A549 (cell line): ENCODE measurements at regions not wholly inside any gene's neighbourhood (a gene's known extent, or its start where the extent isn't known, plus 50 kb on each side); places are given as distances from the start of the nearest gene placed in this dataset.

Experiments
- ATAC-seq, 2 experiments: fragments of 200-7000 bp in 1 of 2; fragments of >200 bp in 1 of 2; cut with Nextera tagmentation in 1 of 2; cut with Tn5 transposase in 1 of 2; 3 replicates each; pipeline versions ENCODE4 v1.8.0 to v1.9.1; 2018 to 2020; ENCODE audit warnings: mild to moderate bottlenecking in 1 of 2, moderate library complexity in 1 of 2
- CTCF ChIA-PET: fragments of 300-600 bp; sonication (Branson Sonifier 250); formaldehyde crosslinking; extraction: SDS; loops from one replicate; lab custom pipeline; 2021; ENCODE audit warnings: antibody characterized with exemption, inconsistent platforms; lab: Yijun Ruan, JAX
- POLR2A ChIA-PET: fragments of 350-600 bp; formaldehyde crosslinking; extraction: SDS; loops from one replicate; lab custom pipeline; 2021; ENCODE audit warnings: antibody characterized with exemption, inconsistent platforms; lab: Yijun Ruan, JAX
- DNase-seq, 2 experiments: peaks; one replicate each; pipeline versions ENCODE4 v3.0.0 to v3.0.0-alpha.2; 2011 to 2016; ENCODE audit warnings: low read depth in 1 of 2, low spot score in 1 of 2
- FAIRE-seq: peaks from 2 replicates; lab custom pipeline; 2011; peaks lifted over from hg19 to GRCh38; lab: Jason Lieb, UNC
- H3K27ac ChIP-seq, 2 experiments: fragments of >200 bp; sonication (Bioruptor Twin); formaldehyde crosslinking; 3 replicates each; pipeline ENCODE4 v1.5.1; 2016 to 2017
- H3K4me1 ChIP-seq: fragments of >200 bp; sonication (Bioruptor Twin); formaldehyde crosslinking; 3 replicates; pipeline ENCODE4 v1.6.1; 2016
- H3K4me2 ChIP-seq: fragments of >200 bp; sonication (Bioruptor Twin); formaldehyde crosslinking; 3 replicates; pipeline ENCODE4 v1.6.1; 2016
- H3K4me3 ChIP-seq: fragments of >200 bp; sonication (Bioruptor Twin); formaldehyde crosslinking; 3 replicates; pipeline ENCODE4 v1.5.1; 2016
- H3K9me3 ChIP-seq: fragments of >200 bp; sonication (Bioruptor Twin); formaldehyde crosslinking; 3 replicates; pipeline ENCODE4 v1.6.1; 2016
- BHLHE40 ChIP-seq: IDR thresholded peaks from 2 replicates; pipeline ENCODE4 v1.6.1; 2012; ENCODE audit warnings: low read depth, low read length, inconsistent platforms
- CBX2 ChIP-seq: fragments of 200-600 bp; sonication (generic); IDR thresholded peaks from 2 replicates; pipeline ENCODE4 v1.6.1; 2016; ENCODE audit warnings: low read depth, mild to moderate bottlenecking, borderline replicate concordance
- CBX8 ChIP-seq: fragments of 200-600 bp; sonication (generic); IDR thresholded peaks from 2 replicates; pipeline ENCODE4 v1.6.1; 2016
- E2F6 ChIP-seq: IDR thresholded peaks from 2 replicates; pipeline ENCODE4 v1.6.1; 2012; ENCODE audit warnings: low read depth, borderline replicate concordance
- EHF ChIP-seq: fragments of 250-450 bp; sonication (Bioruptor Pico); IDR thresholded peaks from 2 replicates; pipeline ENCODE4 v1.5.0; 2020; ENCODE audit warnings: mild to moderate bottlenecking
- ELK1 ChIP-seq: fragments of 150-350 bp; IDR thresholded peaks from 2 replicates; pipeline ENCODE4 v1.6.1; 2014; ENCODE audit warnings: low read depth, mild to moderate bottlenecking, low read length
- EP300 ChIP-seq, 2 experiments: fragments of >200 bp; sonication (Bioruptor Twin); formaldehyde crosslinking; IDR thresholded peaks; 2 replicates in 1 of 2; 3 replicates in 1 of 2; pipeline ENCODE4 v1.6.1; 2016 to 2017
- FOSB ChIP-seq: fragments of 250-450 bp; sonication (Bioruptor Pico); IDR thresholded peaks from 2 replicates; pipeline ENCODE4 v1.5.0; 2020; ENCODE audit warnings: mild to moderate bottlenecking, moderate library complexity
- FOXS1 ChIP-seq: fragments of 250-450 bp; sonication (Bioruptor Pico); IDR thresholded peaks from 2 replicates; pipeline ENCODE4 v1.5.0; 2020; ENCODE audit warnings: mild to moderate bottlenecking, moderate library complexity
- GATA3 ChIP-seq: IDR thresholded peaks from 2 replicates; pipeline ENCODE4 v1.6.1; 2012; ENCODE audit warnings: borderline replicate concordance
- HDAC2 ChIP-seq: fragments of 200-600 bp; sonication (generic); IDR thresholded peaks from 2 replicates; pipeline ENCODE4 v1.6.1; 2016
- JUNB ChIP-seq: fragments of >200 bp; sonication (Bioruptor Twin); formaldehyde crosslinking; IDR thresholded peaks from 2 replicates; pipeline ENCODE4 v1.6.1; 2016
- MYC ChIP-seq: IDR thresholded peaks from 2 replicates; pipeline ENCODE4 v1.6.1; 2012; ENCODE audit warnings: mild to moderate bottlenecking, inconsistent platforms, low read length, improper control_type of control experiment, borderline replicate concordance
- NFE2L2 ChIP-seq: fragments of 150-350 bp; conservative IDR thresholded peaks from 2 replicates; pipeline ENCODE4 v1.6.1; 2014; ENCODE audit warnings: low read length
- NPAS2 ChIP-seq: fragments of 250-450 bp; sonication (Bioruptor Pico); IDR thresholded peaks from 2 replicates; pipeline ENCODE4 v1.8.0; 2022; ENCODE audit warnings: mild to moderate bottlenecking, moderate library complexity, borderline replicate concordance
- POLR2A ChIP-seq: IDR thresholded peaks from 2 replicates; pipeline ENCODE4 v1.6.1; 2012; ENCODE audit warnings: mild to moderate bottlenecking, low read length
- RNF2 ChIP-seq: fragments of 200-600 bp; sonication (generic); IDR thresholded peaks from 2 replicates; pipeline ENCODE4 v1.6.1; 2016; ENCODE audit warnings: low read depth, mild to moderate bottlenecking, antibody characterized with exemption, moderate library complexity, borderline replicate concordance
- SREBF2 ChIP-seq: fragments of 450-650 bp; IDR thresholded peaks from 2 replicates; pipeline ENCODE4 v1.6.1; 2014; ENCODE audit warnings: mild to moderate bottlenecking, moderate library complexity
- ZC3H11A ChIP-seq: fragments of 450-650 bp; IDR thresholded peaks from 2 replicates; pipeline ENCODE4 v1.6.1; 2014; ENCODE audit warnings: antibody characterized with exemption, mild to moderate bottlenecking
- WGBS: methylation state at CpG from one replicate; pipeline ENCODE4 v1.1.6; 2017; ENCODE audit errors: missing lambda C conversion rate; 5-methylcytosine and 5-hydroxymethylcytosine counted together
- TF ChIP-seq, protein P1 (sequence below): fragments of 200-600 bp; sonication (generic); IDR thresholded peaks from 2 replicates; pipeline ENCODE4 v1.6.1; 2016; ENCODE audit warnings: antibody characterized with exemption, mild to moderate bottlenecking, moderate library complexity
- TF ChIP-seq, protein P2 (sequence below): fragments of >200 bp; sonication (Bioruptor Twin); formaldehyde crosslinking; IDR thresholded peaks from 2 replicates; pipeline ENCODE4 v1.6.1; 2016

DNA sequence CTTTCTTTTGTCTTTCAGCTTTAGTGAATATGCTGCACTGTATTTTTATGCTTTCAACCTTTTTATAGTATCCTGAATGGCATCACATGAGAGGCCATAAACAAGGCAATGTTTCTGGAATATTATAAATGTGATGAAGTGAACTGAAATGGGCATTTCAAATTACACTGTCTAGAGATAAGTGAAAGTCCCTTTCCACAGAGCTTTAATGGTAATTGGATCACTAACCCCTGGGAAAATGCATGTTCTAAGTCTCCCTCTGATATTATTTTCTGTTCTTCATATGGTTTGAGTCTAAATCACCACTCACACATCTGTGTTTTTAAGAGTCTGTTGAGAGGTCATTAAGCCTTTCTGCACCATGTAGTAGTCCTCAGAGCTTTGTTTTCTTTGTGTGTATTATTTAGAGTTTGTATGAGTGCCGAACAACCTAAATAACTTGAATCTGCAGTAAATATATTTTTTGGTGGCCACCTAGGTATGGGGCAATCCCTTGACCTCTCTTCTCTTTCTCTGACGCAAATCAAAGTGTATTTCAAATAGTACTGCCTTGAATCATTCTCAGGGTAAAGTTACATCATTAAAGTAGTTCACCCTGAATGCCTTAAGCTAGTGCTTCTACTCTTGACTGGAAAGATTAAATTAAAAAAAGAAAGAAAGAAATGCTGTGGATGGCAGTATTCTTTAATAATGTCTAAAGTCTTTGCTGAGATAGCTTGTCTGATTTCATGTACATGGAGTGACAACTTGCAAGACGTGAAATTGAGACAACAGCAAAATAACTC, 1931.0 kb upstream of the CDH6 start (continued):
- TF ChIP-seq MYC (no peak), CBX8 (no peak), CBX2 (no peak), EHF (CRISPR knock-in tag) (no peak), RNF2 (no peak), E2F6 (no peak), ELK1 (no peak), FOXS1 (CRISPR knock-in tag) (no peak), EP300 (IDR thresholded peaks at IDR 0.05) (peak; percentile 87; a peak in 4 of 5 replicates), JUNB (peak; percentile 87)
- TF ChIP-seq, protein P1, sequence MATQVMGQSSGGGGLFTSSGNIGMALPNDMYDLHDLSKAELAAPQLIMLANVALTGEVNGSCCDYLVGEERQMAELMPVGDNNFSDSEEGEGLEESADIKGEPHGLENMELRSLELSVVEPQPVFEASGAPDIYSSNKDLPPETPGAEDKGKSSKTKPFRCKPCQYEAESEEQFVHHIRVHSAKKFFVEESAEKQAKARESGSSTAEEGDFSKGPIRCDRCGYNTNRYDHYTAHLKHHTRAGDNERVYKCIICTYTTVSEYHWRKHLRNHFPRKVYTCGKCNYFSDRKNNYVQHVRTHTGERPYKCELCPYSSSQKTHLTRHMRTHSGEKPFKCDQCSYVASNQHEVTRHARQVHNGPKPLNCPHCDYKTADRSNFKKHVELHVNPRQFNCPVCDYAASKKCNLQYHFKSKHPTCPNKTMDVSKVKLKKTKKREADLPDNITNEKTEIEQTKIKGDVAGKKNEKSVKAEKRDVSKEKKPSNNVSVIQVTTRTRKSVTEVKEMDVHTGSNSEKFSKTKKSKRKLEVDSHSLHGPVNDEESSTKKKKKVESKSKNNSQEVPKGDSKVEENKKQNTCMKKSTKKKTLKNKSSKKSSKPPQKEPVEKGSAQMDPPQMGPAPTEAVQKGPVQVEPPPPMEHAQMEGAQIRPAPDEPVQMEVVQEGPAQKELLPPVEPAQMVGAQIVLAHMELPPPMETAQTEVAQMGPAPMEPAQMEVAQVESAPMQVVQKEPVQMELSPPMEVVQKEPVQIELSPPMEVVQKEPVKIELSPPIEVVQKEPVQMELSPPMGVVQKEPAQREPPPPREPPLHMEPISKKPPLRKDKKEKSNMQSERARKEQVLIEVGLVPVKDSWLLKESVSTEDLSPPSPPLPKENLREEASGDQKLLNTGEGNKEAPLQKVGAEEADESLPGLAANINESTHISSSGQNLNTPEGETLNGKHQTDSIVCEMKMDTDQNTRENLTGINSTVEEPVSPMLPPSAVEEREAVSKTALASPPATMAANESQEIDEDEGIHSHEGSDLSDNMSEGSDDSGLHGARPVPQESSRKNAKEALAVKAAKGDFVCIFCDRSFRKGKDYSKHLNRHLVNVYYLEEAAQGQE = no peak
- TF ChIP-seq, protein P2, sequence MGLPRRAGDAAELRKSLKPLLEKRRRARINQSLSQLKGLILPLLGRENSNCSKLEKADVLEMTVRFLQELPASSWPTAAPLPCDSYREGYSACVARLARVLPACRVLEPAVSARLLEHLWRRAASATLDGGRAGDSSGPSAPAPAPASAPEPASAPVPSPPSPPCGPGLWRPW = peak; percentile 81

- no peak for FAIRE-seq
Observed at GRCh38 chr5:29261213-29261612, 1932.3 kb upstream of the CDH6 start.

More at GRCh38 chr5:29261213-29261612, 1932.3 kb upstream of the CDH6 start:
- no peak for TF ChIP-seq JUNB
- TF ChIP-seq EP300 (IDR thresholded peaks at IDR 0.05) = no peak
- TF ChIP-seq POLR2A = no peak
- TF ChIP-seq FOXS1 (CRISPR knock-in tag) = no peak
- TF ChIP-seq MYC = no peak
- TF ChIP-seq FOSB = no peak
- TF ChIP-seq SREBF2 = no peak
- no peak for TF ChIP-seq BHLHE40
- TF ChIP-seq EHF (CRISPR knock-in tag) = no peak
- no peak for TF ChIP-seq E2F6
- TF ChIP-seq HDAC2 = no peak
- TF ChIP-seq GATA3 = no peak
- TF ChIP-seq, protein P1 = no peak
- TF ChIP-seq NPAS2 (CRISPR knock-in tag) = no peak
- TF ChIP-seq ZC3H11A = no peak
- TF ChIP-seq NFE2L2 = no peak
- peaks cover 26% of the 10 kb centered on the region for H3K4me1 ChIP-seq
- 32% methylated on average over 1 of the region's 1 CpG for WGBS
- H3K9me3 ChIP-seq = no peaks in the 10 kb centered on the region
- H3K27ac ChIP-seq = peak overlapping the region; percentile 4 to 84; a peak in 2 of 6 replicates
- ATAC-seq (no peak), DNase-seq (no peak)
- no peak overlapping the region for H3K4me3 ChIP-seq
- ChIA-PET POLR2A (no interaction called here), CTCF (no interaction called here)
- no peak overlapping the region for H3K4me2 ChIP-seq
